GM08714 (cell line): ENCODE measurements at regions not wholly inside any gene's neighbourhood (a gene's known extent, or its start where the extent isn't known, plus 50 kb on each side); places are given as distances from the start of the nearest gene placed in this dataset.

Experiments used
- H3K4me3 ChIP-seq: fragments of 200-500 bp; sonication (Bioruptor generic); 2 replicates; pipeline ENCODE4 v1.5.1; 2014; ENCODE audit warnings: mild to moderate bottlenecking, low read length, inconsistent platforms
- ZNF274 ChIP-seq: IDR thresholded peaks from 2 replicates; pipeline ENCODE4 v1.6.1; 2012; ENCODE audit warnings: mild to moderate bottlenecking, low read depth, low read length

DNA sequence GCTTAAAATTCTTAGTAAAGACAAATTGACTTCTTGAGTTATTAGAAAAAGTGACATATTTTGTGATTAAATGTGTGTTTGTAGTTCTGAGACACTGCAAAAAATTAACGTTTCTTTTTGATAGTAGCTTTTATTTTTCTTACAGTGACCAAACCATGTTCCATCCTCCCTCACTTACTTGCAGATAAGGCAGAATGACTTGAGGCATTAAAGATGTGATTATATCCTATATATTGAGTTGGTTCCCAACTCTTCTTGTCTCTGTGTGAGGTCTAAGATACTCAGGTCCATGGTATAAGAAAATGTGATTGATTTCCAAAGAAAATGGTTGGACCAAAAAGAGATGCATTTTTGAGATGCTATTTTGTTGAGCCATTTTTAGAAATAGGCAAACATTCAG, 238.3 kb upstream of the NR2F2 start:
- no peak for TF ChIP-seq ZNF274

DNA sequence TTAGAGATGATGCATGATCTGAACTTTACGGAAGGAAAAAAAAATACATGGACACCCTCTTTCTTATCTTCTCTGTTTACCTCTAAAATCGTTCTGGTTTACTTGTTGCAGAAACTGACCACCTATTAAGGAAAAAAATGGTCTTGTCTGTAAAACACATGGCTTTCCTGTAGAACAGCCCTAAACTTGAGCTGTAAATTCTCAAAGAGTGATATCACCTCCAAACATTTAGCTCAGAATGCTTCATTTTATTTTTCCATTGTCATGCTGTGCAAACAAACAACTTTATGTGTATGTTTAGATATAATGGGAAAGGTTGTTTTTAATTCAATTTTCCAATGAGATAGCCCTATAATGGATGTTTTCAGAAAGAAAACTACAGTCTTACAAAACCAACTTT, 237.4 kb upstream of the NR2F2 start:
- no peak for TF ChIP-seq ZNF274
- H3K4me3 ChIP-seq = no peak overlapping the region

More for the DNA sequence above, 238.3 kb upstream of the NR2F2 start:
- H3K4me3 ChIP-seq = no peak overlapping the region

DNA sequence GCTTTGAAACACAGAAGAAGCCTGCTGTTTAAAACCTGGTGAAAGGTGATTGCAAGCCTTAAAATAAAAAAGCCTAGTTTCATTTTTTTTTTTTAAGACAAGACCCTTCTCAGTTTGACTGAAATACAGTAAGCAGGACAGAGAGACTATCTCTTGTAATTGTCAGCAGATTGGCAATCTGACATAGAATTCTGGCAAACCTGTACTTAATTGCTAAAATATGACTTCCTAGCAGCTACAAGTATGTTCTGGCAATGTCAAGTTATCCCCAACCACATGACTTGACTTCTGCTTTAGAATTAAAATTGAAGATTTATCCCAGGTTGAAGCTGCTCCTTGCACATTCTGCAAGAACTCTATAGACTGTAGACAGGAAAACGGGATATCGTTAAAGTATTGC, 232.8 kb upstream of the NR2F2 start:
- no peak overlapping the region for H3K4me3 ChIP-seq
- no peak for TF ChIP-seq ZNF274

DNA sequence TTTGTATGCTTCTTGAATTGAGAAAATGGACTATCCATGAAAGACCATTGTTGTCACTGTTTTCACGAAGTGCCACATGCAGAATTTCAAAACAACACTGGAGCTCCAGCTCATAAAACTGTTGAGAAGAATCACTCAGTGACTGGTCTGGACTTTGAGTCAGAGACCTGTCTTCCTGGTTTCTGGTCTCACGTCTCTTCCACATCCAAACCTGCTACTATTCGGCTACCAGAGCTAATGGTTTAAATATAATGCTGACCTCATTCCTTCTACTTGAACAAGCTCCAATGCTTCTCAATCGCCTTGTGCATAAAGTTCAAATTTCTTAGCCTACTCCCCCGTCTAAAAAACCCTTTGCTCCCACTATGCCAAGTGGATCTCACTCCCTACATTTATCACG, 227.9 kb upstream of the NR2F2 start:
- no peak overlapping the region for H3K4me3 ChIP-seq
- no peak for TF ChIP-seq ZNF274

DNA sequence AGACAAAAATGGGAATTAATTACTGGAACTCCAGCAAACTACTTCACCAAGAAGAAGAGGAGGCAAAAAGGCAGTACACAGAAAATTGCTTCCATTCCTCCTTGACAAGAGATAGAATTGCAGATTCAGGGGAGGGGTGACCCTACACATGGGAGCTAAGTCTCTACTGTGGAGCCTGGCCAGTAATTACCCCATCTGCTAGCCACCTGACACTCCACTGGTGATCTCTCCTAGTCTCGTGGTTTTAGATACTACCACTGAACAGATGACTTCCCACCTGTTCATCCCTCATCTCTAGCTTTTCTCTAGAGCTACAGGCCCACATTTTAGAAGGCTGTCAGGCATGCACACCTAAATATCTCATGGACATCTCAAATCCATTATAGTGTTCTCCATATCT, 224.3 kb upstream of the NR2F2 start:
- no peak overlapping the region for H3K4me3 ChIP-seq
- TF ChIP-seq ZNF274 = no peak

DNA sequence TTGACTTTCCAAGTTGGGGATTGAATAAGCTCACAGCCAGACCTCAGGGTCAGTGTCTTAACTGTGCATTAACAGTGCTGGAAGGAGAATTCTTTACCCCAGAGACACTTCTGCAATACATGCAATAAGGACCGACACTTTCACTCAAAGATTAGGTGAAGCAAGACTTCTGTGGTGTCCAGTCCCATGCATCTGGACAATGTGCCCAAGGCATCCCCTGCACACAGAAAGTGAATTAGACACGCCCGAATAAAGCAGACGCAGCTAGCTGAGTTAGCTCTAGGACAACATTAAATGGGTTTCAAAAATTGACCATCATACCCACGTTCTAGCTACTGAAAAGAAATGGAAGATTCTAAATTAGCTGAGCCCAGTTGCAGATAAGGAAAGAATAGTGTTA, 223.9 kb upstream of the NR2F2 start:
- TF ChIP-seq ZNF274 = no peak
- H3K4me3 ChIP-seq = no peak overlapping the region

DNA sequence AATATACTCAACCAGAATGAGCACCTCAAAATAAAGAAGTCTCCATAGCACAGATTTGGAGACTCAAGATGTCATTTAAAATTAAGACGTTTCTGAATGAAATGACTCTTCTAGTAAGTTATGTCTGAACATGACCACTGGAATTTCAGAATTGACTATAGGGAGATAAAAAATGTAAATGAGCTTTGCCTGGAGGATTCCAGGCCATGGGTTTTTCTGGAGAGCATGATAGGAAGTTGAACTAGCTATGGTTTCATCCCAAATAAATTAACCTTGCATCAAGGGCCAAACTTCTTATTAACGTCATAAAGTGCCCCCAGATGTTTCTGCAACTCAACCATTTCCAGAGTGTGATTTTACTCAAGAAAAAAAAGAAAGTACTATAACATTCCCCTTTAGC, 222.6 kb upstream of the NR2F2 start:
- no peak for TF ChIP-seq ZNF274
- H3K4me3 ChIP-seq = no peak overlapping the region

DNA sequence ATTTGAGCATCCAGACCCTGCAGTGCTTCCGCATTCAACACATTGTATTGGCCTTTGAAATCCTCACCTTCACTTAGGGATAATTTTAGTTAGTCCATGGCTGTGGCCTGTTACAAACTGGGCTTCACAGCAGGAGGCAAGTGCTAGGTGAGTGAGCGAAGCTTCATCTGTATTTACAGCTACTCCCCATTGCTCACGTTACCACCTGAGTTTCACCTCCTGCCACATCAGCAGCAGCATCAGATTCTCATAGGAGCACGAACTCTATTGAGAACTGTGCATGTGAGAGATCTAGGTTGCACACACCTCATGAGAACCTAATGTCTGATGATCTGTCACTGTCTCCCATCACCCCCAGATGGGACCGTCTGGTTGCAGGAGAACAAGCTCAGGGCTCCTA, 222.1 kb upstream of the NR2F2 start:
- no peak for TF ChIP-seq ZNF274
- no peak overlapping the region for H3K4me3 ChIP-seq

DNA sequence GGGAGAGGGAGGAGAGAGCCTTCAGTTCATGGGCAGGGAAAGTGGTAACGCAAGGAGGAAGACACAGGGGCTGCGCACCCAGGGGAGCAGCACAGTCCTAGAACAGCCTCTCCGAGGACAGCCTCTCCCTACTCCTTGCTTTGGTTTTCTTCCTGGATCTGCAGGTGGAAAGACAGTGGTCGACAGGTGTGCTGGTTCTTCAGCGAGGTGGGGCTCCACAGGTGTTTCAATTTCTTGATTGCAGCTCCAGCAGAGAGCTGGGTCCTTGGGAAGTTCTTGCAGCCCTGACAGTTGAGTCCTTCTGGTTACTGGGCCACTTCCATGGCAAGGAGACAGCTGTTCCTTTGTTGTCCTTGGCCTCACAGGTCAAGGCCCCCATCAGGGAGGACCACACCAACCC, 220.7 kb upstream of the NR2F2 start:
- no peak for TF ChIP-seq ZNF274
- H3K4me3 ChIP-seq = no peak overlapping the region

DNA sequence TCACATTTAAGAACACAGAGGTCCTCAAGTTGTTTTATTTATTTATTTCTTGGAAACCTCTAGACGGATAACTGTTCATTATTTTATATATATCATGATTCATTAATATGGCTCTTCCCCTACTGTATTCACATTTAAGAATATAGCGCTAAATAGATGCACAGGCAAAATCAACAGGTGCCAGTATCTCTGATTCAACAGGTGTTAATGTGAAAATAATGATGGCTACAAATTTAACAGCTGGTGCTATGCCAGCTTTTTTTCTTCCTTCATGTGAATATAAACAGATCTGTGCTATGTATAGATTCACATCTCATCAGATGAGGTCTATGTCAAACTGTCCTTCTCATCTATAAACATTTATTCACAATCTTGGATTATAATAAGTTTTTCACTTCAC, 218.5 kb upstream of the NR2F2 start:
- no peak overlapping the region for H3K4me3 ChIP-seq
- no peak for TF ChIP-seq ZNF274

DNA sequence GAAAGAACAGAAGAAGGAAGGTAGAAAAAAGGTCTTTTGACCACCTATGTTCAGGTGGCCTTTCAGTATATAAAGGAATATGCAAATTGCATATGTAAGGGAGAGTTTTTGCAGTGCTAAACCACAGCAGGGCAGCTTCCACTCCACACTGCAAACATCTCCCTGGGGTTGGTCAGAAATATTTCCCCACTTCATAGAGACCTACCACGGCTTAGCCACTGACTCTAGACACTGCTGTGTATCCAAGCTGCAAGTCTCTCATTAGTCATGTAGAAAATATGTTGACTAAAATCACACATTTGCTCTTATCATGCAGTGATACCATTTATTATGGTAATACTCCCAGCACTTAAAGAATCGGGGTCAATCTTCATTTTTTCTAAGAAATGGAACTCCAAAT, 214.9 kb upstream of the NR2F2 start:
- H3K4me3 ChIP-seq = no peak overlapping the region
- TF ChIP-seq ZNF274 = no peak

DNA sequence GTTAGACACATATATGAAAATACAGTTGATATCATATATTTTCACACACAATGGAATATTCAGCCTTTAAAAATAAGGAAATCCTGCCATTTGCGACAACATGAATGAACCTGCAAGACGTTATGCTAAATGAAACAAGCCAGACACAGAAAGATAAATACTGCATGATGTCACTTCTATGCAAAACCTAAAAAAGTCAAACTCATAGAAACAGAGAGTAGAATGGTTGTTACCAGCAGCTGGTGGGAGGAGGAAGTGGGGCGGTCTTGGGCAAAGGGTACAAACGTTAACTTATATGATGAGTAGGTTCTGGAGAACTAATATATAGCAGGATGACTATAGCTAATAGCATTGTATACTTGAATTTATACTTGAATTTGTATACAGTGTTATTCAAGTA, 213.2 kb upstream of the NR2F2 start:
- no peak for TF ChIP-seq ZNF274

DNA sequence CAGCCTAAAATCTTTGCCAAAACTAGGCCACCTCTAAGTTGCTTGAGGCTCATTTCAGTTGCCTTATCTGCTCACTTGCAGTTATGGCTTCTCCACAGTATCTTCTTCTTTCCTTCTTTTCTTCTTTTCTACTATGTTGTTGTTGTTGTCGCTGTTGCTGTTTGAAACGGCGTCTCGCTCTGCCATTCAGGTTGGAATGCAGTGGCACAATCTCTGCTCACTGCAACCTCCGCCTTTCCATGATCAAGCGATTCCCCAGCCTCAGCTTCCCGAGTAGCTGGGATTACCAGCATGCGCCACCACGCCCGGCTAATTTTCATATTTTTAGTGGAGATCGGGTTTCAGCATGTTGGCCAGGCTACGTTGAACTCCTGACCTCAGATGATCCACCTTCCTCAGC, 210.8 kb upstream of the NR2F2 start:
- H3K4me3 ChIP-seq = no peak overlapping the region
- no peak for TF ChIP-seq ZNF274

More for the DNA sequence above, 213.2 kb upstream of the NR2F2 start:
- H3K4me3 ChIP-seq = no peak overlapping the region

DNA sequence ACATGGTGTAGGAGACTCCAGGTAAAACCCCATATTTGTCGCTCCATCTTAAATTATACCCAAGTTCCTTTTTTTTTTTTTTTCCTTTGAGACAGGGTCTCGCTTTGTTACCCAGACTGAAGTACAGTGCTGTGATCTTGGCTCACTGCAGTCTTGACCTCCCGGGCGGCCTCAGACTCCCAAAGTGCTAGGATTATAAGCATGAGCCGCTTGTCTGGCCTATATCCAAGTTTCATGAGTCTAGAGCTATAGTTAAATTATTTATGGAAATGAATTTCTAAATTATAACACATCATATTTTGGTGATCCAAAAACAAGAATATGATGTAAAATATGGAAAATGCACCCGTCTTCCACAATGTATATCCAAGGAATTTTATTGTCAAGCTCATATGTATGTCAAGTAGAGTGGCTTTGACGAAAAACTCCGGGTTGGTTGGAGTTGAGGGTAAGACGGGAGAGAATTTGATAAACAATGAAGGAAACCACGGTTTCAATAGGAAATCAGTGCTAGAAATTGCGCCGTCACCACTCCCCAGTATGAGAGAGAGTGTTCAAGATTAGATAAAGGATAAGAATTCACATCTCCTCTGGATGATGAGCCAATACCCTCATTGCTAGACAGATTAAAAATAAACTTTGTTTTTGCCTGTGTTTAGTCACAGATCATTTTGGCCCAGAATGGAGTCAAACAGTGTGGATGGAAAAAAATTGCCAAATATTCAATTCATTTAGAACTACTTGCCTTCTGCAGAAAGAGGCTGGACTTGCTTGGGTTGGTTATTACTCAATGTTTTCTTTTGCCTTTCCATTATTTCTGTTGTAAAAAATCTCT, 209.2 kb upstream of the NR2F2 start:
- no peak for TF ChIP-seq ZNF274
- H3K4me3 ChIP-seq = no peak overlapping the region

DNA sequence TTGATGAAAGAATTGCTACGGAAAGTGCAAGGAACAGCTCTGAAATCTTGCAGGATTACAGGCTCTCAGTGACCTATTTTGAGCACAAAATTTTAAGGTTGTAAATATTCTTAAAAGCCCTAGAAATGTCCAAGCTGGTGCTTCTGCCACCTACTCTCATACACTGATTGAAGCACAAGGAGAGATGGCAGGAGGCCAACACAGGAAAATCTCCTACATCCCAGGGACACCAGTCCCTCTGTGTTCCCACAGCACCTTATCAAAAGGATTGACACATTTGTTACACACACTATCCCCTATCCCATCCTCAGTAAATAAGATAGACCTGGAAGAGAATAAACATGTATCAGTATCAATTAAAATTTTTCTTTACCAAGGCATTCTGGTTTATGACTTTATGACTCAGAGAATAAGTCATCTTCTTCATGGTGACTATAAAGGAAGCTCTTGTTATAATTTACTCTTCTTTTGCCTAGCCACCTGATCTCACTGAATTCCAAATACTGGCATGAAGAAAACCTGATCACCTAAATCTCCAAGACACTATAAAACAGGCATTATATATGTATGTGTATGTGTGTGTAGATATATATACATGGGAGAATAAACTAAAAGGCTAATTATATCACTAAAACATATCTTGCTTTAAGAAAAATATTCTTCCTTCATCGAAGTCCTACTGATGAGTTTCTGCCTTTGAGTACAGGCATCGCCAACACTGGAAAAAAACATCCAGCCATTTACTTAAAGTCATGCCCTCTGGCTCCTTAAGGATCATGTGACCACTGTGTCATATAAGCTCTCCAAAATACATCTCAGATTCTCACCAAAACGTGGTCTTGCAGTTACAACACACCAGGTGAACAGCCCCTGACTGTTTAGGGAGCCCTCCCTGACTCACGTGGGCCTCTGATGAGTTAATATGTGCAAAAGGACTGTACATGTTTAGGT, 208.1 kb upstream of the NR2F2 start:
- TF ChIP-seq ZNF274 = no peak
- H3K4me3 ChIP-seq = no peak overlapping the region
